ENCODE measurements at regions not wholly inside any gene's neighbourhood (a gene's known extent, or its start where the extent isn't known, plus 50 kb on each side); places are given as distances from the start of the nearest gene placed in this dataset.

- TF ChIP-seq GATA2 (IDR thresholded peaks at IDR 0.05; ENCODE audit: low read depth, low read length) (no peak), GATA3 (IDR thresholded peaks at IDR 0.05; ENCODE audit: low read depth, low read length) (no peak)
These were observed 361.1 kb upstream of the SLITRK1 start for GRCh38 chr13:84243340-84243739.
